ENCODE measurements at regions not wholly inside any gene's neighbourhood (a gene's known extent, or its start where the extent isn't known, plus 50 kb on each side); places are given as distances from the start of the nearest gene placed in this dataset.

DNA sequence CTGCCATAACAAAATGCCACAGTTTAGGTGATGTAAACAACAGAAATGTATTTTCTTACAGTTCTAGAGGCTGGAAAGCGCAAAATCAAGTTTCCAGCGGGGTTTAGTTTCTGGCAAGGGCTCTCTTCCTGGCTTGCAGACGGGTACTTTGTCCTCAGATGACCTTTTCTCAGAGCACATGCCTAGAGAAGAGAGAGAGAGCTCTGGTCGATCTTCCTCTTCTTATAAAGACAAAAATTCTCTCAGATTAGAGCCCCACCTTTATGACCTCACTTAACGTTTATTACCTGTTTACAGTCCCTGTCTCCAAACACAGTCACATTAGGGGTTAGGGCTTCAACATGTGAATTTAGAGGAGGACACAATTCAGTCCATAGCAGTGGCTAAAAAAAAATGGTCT lies 119.7 kb downstream of the CETN3 start:
- no peak for TF ChIP-seq POLR2AphosphoS5 (IDR thresholded peaks at IDR 0.05)
- TF ChIP-seq, protein P1, sequence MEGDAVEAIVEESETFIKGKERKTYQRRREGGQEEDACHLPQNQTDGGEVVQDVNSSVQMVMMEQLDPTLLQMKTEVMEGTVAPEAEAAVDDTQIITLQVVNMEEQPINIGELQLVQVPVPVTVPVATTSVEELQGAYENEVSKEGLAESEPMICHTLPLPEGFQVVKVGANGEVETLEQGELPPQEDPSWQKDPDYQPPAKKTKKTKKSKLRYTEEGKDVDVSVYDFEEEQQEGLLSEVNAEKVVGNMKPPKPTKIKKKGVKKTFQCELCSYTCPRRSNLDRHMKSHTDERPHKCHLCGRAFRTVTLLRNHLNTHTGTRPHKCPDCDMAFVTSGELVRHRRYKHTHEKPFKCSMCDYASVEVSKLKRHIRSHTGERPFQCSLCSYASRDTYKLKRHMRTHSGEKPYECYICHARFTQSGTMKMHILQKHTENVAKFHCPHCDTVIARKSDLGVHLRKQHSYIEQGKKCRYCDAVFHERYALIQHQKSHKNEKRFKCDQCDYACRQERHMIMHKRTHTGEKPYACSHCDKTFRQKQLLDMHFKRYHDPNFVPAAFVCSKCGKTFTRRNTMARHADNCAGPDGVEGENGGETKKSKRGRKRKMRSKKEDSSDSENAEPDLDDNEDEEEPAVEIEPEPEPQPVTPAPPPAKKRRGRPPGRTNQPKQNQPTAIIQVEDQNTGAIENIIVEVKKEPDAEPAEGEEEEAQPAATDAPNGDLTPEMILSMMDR (IDR thresholded peaks at IDR 0.05), result no peak
